T47D (cell line): ENCODE measurements at regions not wholly inside any gene's neighbourhood (a gene's known extent, or its start where the extent isn't known, plus 50 kb on each side); places are given as distances from the start of the nearest gene placed in this dataset.

Experiments
- DNase-seq, 2 experiments: peaks; one replicate each; pipeline versions ENCODE4 v3.0.0 to v3.0.0-alpha.2; 2011 to 2012; ENCODE audit warnings: low read depth in 1 of 2, low spot score in 1 of 2
- JUND ChIP-seq: IDR thresholded peaks from 2 replicates; pipeline ENCODE4 v1.6.1; 2012; ENCODE audit warnings: low read depth
- in situ Hi-C: cut with HindIII; loops from 2 replicates; pipeline ENCODE4 v1.10.0; 2016; ENCODE audit warnings: low sequenced_read_pairs, low pct_unique_long_range_greater_than_20kb

DNA sequence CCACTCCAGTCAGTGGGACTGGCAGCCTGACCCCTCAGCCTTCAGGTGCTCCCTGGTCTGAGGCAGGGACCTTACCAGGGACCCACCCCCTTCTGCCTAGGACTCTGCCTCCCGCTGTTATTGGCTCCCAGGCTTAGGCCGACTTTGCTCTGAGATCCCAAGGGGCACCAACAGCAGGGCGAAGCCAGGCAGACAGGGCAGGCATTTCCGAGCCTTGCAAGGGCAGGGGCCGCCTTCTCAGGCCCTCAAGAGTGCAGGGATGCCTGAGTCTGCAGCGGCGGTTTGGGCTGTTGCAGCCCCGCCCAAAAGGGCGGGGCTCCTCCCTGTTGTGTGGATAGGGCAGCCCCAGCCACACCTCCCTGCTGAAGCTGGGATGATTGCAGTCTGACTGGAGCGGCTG is 644.6 kb downstream of the PRR16 start:
- no peak for TF ChIP-seq JUND
- DNase-seq: peak in 1 of 2 experiments; percentile 72
- in situ Hi-C loops: no loop called here

DNA sequence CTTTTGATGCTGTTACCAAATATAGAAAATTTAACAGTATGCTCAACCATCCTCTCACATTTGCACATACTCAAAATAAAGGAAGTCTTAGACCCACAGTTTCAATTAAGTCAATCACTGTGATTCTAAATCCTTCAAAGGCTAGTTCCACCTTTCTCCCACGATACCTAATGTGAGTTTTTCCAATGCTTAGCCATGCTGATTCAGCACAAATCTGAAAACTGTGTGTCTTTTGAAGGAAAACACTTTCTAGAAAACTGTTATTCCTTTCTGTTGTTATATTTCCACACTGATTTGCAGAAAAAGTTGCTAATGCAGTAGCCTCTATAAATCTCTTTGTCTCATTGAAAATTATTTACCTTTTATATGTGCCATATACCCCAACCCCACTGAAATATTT is 645.7 kb downstream of the PRR16 start:
- no peak for DNase-seq
- in situ Hi-C loops: no loop called here
- TF ChIP-seq JUND: no peak

DNA sequence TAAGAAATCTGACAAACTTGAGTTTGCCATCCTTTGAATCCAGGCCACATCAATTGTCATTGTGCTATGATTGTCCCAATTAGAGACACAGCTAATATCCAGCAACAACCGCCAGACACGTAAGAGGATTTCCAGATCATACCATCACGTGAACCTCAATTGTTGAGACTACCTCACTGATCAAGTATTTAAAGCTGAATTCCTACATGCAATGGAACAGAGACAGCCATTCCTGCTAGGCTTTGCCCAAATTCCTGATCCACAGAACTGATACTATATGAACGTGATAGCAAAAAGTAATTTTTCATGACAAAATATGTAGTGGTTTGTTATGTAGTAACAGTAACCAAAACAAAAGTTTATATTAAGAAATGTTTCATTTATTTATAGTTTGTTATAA is 657.7 kb downstream of the PRR16 start:
- in situ Hi-C loops: no loop called here
- TF ChIP-seq JUND: no peak

DNA sequence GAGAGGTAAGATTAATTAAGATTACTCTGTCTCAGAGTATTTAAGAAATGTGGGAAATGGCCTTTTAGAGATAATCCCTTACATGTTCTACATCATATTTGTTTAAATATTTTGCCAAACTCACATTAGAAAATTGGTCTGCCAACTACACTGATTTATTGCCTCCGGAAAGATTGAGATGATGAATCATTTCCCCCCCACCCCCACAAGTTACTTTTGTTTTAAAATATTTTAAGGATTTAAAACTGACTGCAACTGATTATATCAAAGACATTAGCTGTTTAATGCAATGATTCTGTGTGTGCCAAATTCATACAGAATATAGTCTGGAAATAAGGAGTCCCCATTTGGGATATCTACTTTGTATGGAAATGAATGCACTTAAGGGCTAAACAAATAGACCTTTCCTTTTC is 674.4 kb downstream of the PRR16 start:
- TF ChIP-seq JUND: no peak
- DNase-seq: no peak
- in situ Hi-C loops: no loop called here

More for the DNA sequence above, 657.7 kb downstream of the PRR16 start:
- DNase-seq: no peak

DNA sequence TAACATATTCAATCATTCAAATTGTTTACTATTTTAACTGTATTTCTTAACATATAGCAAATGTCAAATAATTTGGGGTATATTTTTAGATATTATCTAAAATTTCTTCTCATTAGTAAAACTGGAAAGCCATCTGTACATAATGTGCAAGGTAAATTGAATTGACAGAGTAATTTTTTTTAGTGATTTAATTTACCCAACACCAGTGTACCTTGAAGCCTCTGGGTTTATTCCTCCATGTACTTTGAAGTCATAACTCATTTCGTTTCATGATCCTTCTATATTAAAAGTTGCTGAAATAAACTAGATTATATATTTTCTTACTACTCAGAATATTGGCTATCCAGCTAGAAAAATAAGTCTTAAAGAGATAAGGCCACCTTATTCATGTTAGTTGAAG is 674.9 kb downstream of the PRR16 start:
- no peak for DNase-seq
- no peak for TF ChIP-seq JUND
- in situ Hi-C loops: no loop called here

DNA sequence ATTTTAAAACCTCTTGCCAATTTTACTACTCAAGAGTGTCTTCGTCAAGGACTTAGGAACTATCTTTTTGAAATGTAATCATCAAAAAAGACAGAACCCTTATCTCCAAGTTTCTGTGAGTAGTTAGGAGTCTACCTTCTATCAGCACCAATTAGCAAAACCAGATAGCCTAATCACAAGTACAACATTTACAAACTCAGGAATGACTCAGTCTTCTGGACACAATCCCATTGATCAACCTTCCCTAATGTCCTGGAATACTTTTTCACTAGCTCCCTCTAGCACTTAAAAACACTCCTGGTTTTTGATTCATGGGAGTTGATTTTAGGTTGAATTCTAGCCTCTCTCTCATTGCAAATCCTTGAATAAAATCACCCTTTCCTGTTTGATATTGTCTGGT is 680.7 kb downstream of the PRR16 start:
- DNase-seq: peak in 1 of 2 experiments; percentile 4
- in situ Hi-C loops: no loop called here
- TF ChIP-seq JUND: no peak

DNA sequence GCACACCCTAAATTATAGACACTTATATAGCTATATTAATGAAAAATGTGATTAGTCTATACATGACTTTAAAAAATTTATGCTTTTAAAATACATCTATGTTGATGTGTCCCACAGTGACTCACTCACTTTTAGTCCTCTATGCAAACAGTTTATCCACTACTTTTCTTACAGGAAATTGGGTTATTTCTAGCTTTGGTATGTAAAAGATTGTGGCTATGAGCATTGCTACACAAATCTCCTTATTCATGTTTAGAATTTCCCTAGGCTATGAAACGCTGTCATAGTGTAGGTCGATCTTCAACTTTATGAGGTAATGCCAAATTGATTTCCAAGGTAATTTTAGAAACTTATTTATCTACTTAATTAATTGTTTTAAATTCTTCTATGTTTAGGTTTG is 687.4 kb downstream of the PRR16 start:
- TF ChIP-seq JUND: no peak
- in situ Hi-C loops: no loop called here
- DNase-seq: no peak

DNA sequence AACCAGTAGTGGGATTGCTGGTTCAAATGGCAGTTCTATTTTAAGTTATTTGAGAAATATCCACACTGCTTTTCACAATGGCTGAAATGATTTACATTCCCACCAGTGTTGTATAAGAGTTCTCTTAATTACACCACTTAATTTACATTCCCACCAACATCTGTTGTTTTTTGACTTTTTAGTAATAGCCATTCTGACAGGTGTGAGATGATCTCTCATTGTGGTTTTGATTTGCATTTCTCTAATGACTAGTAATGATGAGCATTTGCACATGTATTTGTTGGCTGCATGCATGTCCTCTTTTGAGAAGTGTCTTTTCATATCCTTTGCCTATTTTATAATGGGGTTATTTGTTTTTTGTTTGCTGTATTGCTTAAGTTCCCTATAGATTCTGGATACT is 688.3 kb downstream of the PRR16 start:
- no peak for TF ChIP-seq JUND
- in situ Hi-C loops: no loop called here
- no peak for DNase-seq

DNA sequence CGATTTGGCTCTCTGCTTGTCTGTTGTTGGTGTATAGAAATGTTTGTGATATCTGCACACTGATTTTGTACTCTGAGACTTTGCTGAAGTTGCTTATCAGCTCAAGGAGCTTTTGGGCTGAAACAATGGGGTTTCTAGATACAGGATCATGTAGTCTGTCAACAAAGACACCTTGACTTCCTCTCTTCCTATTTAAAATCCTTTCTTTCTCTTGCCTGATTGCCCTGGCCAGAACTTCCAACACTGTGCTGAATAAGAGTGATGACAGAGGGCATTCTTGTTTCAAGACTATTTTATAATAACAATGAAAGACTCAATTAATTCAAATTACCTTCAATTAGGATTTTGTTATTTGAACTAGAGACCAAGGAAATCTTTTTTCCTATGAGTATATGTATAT is 692.5 kb downstream of the PRR16 start:
- in situ Hi-C loops: no loop called here
- no peak for DNase-seq
- no peak for TF ChIP-seq JUND

DNA sequence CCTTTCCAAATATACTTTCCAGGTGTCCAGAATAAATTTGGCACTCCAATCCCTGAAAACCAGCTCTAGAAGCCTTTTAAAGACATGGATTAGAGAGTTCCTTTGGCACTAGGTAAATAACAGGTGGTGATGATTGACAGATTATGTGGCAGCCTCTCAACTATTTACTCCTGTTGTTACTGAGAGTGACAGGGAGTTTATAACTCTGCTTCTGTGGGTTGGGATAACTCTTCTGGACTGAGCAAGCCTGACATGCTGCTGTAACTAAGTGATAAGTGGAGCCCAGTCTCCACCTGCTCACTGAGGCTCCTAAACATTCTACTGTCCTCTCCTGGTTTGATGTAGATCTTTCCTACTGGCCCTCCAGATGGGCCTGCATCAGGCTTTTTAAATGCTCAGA is 693.2 kb upstream of the FTMT start:
- in situ Hi-C loops: no loop called here
- no peak for TF ChIP-seq JUND
- DNase-seq: peak in 1 of 2 experiments; percentile 37

DNA sequence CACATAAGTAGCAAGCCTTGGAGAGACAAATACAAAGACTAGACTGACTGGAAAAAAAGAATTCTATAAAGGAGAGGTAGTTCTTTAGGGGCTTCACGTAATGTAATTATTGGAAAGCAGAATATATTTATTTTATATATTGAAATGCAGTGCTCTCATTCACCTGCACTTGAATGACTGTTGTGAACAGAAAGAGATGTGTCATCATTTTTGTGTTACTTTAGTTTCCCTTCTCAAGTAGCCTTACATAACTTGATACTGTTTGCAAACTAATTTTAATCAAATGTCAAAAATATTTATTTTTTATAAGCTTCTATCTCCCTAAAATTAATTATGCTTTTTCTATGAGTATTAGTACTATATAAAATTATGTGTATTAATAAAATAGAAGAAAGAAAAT is 691.1 kb upstream of the FTMT start:
- in situ Hi-C loops: no loop called here
- no peak for TF ChIP-seq JUND
- no peak for DNase-seq

DNA sequence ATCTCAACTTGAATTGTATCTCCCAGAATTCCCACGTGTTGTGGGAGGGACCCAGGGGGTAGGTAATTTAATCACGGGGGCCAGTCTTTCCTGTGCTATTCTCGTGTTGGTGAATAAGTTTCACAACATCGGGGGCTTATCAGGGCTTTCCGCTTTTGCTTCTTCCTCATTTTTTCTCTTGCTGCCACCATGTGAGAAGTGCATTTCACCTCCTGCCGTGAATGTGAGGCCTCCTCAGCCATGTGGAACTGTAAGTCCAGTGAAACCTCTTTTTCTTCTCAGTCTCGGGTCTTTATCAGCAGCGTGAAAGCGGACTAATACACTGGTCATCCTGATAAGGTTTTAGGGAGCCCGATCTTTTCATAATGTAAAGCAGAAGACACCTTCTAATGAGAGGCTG is 687.0 kb upstream of the FTMT start:
- in situ Hi-C loops: no loop called here
- no peak for DNase-seq
- TF ChIP-seq JUND: no peak

DNA sequence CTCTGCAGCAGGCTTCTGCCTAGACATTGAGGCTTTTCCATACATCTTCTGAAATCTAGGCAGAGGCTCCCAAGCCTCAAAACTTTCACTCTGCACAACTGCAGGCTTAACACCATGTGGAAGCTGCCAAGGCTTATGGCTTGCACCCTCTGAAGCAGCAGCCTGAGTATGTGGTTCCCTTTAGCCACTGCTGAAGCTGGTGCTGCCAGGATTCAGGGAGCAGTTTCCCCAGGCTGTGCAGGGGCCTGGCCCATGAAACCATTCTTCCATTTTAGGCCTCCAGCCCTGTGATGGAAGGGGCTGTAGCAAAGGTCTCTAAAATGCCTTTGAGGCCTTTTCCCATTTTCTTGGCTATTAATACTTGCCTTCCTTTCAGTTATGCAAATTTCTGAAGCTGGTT is 680.3 kb upstream of the FTMT start:
- in situ Hi-C loops: no loop called here
- no peak for DNase-seq
- no peak for TF ChIP-seq JUND

DNA sequence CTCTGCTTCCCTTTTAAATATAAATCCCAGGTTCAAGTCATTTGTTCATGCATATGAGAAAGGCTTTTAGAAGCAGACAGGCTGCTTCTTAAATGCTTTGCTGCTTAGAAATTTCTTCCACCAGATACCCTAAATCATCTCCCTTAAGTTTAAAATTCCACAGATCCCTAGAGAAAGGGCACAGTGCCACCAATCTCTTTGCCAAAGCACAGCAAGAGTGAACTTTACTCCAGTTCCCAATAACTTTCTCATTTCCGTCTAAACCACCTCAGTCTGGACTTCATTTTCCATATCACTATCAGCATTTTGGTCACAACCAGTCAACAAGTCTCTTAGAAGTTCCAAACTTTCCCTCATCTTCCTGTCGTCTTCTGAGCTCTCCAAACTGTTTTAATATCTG is 679.8 kb upstream of the FTMT start:
- no peak for DNase-seq
- no peak for TF ChIP-seq JUND
- in situ Hi-C loops: no loop called here
